ENCODE measurements at regions not wholly inside any gene's neighbourhood (a gene's known extent, or its start where the extent isn't known, plus 50 kb on each side); places are given as distances from the start of the nearest gene placed in this dataset.

- no peak for DNase-seq (ENCODE audit: low read depth)
- no peak for TF ChIP-seq CTCF (conservative IDR thresholded peaks at IDR 0.05; ENCODE audit: low read depth, low read length)
- no peak overlapping the region for H3K4me3 ChIP-seq (ENCODE audit: low read depth, low read length)
These were observed 544.5 kb downstream of the MFSD1 start for GRCh38 chr3:159346271-159346903.

GRCh38 chr3:159348431-159348830, 546.6 kb downstream of the MFSD1 start:
- no peak for TF ChIP-seq CTCF (conservative IDR thresholded peaks at IDR 0.05; ENCODE audit: low read depth, low read length)
- H3K4me3 ChIP-seq (ENCODE audit: low read depth, low read length) = no peak overlapping the region
- DNase-seq (ENCODE audit: low read depth) = no peak

- no peak for TF ChIP-seq CTCF (conservative IDR thresholded peaks at IDR 0.05; ENCODE audit: low read depth, low read length)
- DNase-seq (ENCODE audit: low read depth) = no peak
- H3K4me3 ChIP-seq (ENCODE audit: low read depth, low read length) = no peak overlapping the region
These were observed 554.8 kb downstream of the MFSD1 start for GRCh38 chr3:159356606-159357005.

GRCh38 chr3:159364511-159364910, 562.7 kb downstream of the MFSD1 start:
- DNase-seq (ENCODE audit: low read depth) = no peak
- H3K4me3 ChIP-seq (ENCODE audit: low read depth, low read length) = no peak overlapping the region
- no peak for TF ChIP-seq CTCF (conservative IDR thresholded peaks at IDR 0.05; ENCODE audit: low read depth, low read length)

- H3K4me3 ChIP-seq (ENCODE audit: low read depth, low read length) = no peak overlapping the region
- no peak for DNase-seq (ENCODE audit: low read depth)
- TF ChIP-seq CTCF (conservative IDR thresholded peaks at IDR 0.05; ENCODE audit: low read depth, low read length) = no peak
These were observed 564.6 kb downstream of the MFSD1 start for GRCh38 chr3:159366476-159366875.

GRCh38 chr3:159371961-159372360, 570.1 kb downstream of the MFSD1 start:
- H3K4me3 ChIP-seq (ENCODE audit: low read depth, low read length) = no peak overlapping the region

More at GRCh38 chr3:159371961-159372360, 570.1 kb downstream of the MFSD1 start:
- no peak for TF ChIP-seq CTCF (conservative IDR thresholded peaks at IDR 0.05; ENCODE audit: low read depth, low read length)
- no peak for DNase-seq (ENCODE audit: low read depth)
